Hippocampal formation (tissue), 2 donors: ENCODE measurements at regions not wholly inside any gene's neighbourhood (a gene's known extent, or its start where the extent isn't known, plus 50 kb on each side); places are given as distances from the start of the nearest gene placed in this dataset.
"Not testable (repeated sequence)": the region's sequence is repeated elsewhere in the genome, so short reads cannot be mapped to it uniquely, and the experiment has no call there.

Experiments used
- DNase-seq, 2 donors: peaks; one replicate each; lab custom pipeline; 2025; lab: John Stamatoyannopoulos, UW

GRCh38 chr2:31660812-31661335 lies 80.1 kb upstream of the SRD5A2 start:
- DNase-seq: no peak

GRCh38 chr2:31660165-31660564 lies 79.4 kb upstream of the SRD5A2 start:
- no peak for DNase-seq

GRCh38 chr2:31654241-31654640 lies 73.5 kb upstream of the SRD5A2 start:
- DNase-seq: peak in 1 of 2 donors; percentile 32

- DNase-seq: no peak
These were observed 71.0 kb upstream of the SRD5A2 start for GRCh38 chr2:31651736-31652135.

GRCh38 chr2:31651267-31651666 lies 70.5 kb upstream of the SRD5A2 start:
- DNase-seq: no peak

- DNase-seq: no peak
These were observed 63.8 kb upstream of the SRD5A2 start for GRCh38 chr2:31644551-31644950.

- no peak for DNase-seq
These were observed 62.0 kb upstream of the SRD5A2 start for GRCh38 chr2:31642707-31643106.

GRCh38 chr2:31632201-31632600 lies 51.5 kb upstream of the SRD5A2 start:
- DNase-seq: not testable (repeated sequence)
